ENCODE measurements at regions not wholly inside any gene's neighbourhood (a gene's known extent, or its start where the extent isn't known, plus 50 kb on each side); places are given as distances from the start of the nearest gene placed in this dataset.
A peak's percentile ranks its signal among the peaks of the same experiment; 100 is the strongest.
"Not testable (repeated sequence)": the region's sequence is repeated elsewhere in the genome, so short reads cannot be mapped to it uniquely, and the experiment has no call there.

GRCh38 chr12:30578426-30578825 is 117.2 kb downstream of the IPO8 start:
- no peak for DNase-seq (ENCODE audit: low read depth, low spot score)

- no peak for DNase-seq (ENCODE audit: low read depth, low spot score)
These were observed 122.5 kb downstream of the IPO8 start for GRCh38 chr12:30573145-30573544.

GRCh38 chr12:30570211-30570890 is 125.3 kb downstream of the IPO8 start:
- no peak for DNase-seq (ENCODE audit: low read depth, low spot score)

GRCh38 chr12:30569426-30569825 is 126.2 kb downstream of the IPO8 start:
- no peak for DNase-seq (ENCODE audit: low read depth, low spot score)

GRCh38 chr12:30568453-30568852 is 127.2 kb downstream of the IPO8 start:
- no peak for DNase-seq (ENCODE audit: low read depth, low spot score)

- no peak for DNase-seq (ENCODE audit: low read depth, low spot score)
These were observed 128.6 kb downstream of the IPO8 start for GRCh38 chr12:30567082-30567481.

GRCh38 chr12:30564394-30564793 is 131.3 kb downstream of the IPO8 start:
- DNase-seq (ENCODE audit: low read depth, low spot score): no peak

GRCh38 chr12:30548203-30548602 is 147.5 kb downstream of the IPO8 start:
- no peak for DNase-seq (ENCODE audit: low read depth, low spot score)

- peak; percentile 19 for DNase-seq (ENCODE audit: low read depth, low spot score)
These were observed 149.5 kb downstream of the IPO8 start for GRCh38 chr12:30546121-30546520.

GRCh38 chr12:30544704-30545103 is 151.0 kb downstream of the IPO8 start:
- DNase-seq (ENCODE audit: low read depth, low spot score): not testable (repeated sequence)

GRCh38 chr12:30537228-30537627 is 158.4 kb downstream of the IPO8 start:
- DNase-seq (ENCODE audit: low read depth, low spot score): no peak

- no peak for DNase-seq (ENCODE audit: low read depth, low spot score)
These were observed 162.0 kb downstream of the IPO8 start for GRCh38 chr12:30533558-30534265.

- DNase-seq (ENCODE audit: low read depth, low spot score): no peak
These were observed 163.7 kb downstream of the IPO8 start for GRCh38 chr12:30531731-30532678.

GRCh38 chr12:30529489-30530269 is 166.0 kb downstream of the IPO8 start:
- no peak for DNase-seq (ENCODE audit: low read depth, low spot score)

GRCh38 chr12:30525171-30525570 is 170.5 kb downstream of the IPO8 start:
- DNase-seq (ENCODE audit: low read depth, low spot score): no peak

GRCh38 chr12:30520285-30520684 is 175.4 kb downstream of the IPO8 start:
- not testable (repeated sequence) for DNase-seq (ENCODE audit: low read depth, low spot score)

GRCh38 chr12:30519535-30519934 is 176.1 kb downstream of the IPO8 start:
- DNase-seq (ENCODE audit: low read depth, low spot score): no peak

- no peak for DNase-seq (ENCODE audit: low read depth, low spot score)
These were observed 178.3 kb downstream of the IPO8 start for GRCh38 chr12:30517320-30517719.

- DNase-seq (ENCODE audit: low read depth, low spot score): no peak
These were observed 180.3 kb downstream of the IPO8 start for GRCh38 chr12:30515351-30515750.

- DNase-seq (ENCODE audit: low read depth, low spot score): no peak
These were observed 181.0 kb downstream of the IPO8 start for GRCh38 chr12:30514666-30515065.

- no peak for DNase-seq (ENCODE audit: low read depth, low spot score)
These were observed 187.3 kb downstream of the IPO8 start for GRCh38 chr12:30508205-30508967.

All from ELF-1 (cell line).